Skeletal muscle cell (primary cell): ENCODE measurements at regions not wholly inside any gene's neighbourhood (a gene's known extent, or its start where the extent isn't known, plus 50 kb on each side); places are given as distances from the start of the nearest gene placed in this dataset.

Experiments used
- DNase-seq: peaks from one replicate; pipeline ENCODE4 v3.0.0-alpha.2; 2010; ENCODE audit warnings: low read depth
- H3K4me3 ChIP-seq: 2 replicates; pipeline ENCODE4 v1.5.1; 2011; ENCODE audit warnings: low read depth, mild to moderate bottlenecking, control low read depth, low read length, moderate library complexity

DNA sequence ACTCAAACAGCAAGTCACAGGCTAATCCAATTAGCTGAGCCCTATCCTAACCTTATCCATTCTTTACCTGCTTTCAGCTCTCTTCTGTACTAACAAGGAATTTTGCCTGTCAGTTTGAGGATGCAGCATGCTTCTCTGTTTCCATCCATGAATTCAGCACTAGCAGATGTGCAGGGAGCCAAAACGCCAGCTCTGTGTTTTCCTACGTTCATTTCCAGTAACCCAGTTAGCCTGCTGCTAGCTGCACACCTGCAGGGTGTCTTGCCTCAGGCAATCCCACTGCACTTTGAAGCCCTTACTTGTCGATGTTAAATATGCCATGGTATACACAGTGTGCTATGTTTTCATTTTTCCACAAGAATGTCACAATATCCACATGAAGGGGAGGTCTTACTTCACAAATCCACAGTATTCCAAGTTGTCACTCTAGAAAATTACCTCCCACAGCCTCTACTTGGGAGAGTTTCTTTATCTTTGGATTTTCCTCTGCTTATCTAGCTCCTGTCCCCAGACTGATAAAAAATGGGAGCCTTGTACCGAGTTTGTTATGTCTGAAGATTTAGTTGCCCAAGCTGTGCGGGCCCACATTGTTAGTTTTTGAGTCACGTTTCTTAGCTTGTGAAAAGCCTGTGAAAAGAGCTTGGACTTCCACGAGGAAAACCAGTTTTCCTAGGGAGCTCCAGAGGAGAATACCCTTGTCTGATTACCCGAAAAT is 127.6 kb upstream of the HHIP start:
- no peak for DNase-seq
- no peak overlapping the region for H3K4me3 ChIP-seq

DNA sequence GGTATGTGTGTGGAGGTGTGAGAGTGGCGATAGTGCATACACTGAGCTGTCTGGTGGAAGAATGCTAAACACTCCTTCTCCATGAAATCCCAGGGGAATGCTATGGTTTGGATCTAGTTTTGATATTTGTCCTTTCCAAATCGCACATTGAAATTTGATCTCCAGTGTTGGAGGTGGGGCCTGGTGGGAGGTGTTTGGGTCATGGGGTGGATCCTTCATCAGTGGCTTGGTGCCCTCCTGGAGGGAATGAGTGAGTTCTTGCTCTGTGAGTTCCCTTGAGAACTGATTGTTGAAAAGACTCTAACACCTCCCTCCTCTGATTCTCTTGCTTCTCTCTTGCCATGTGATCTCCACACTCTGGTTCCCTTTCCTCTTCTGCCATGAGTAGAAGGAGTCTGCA is 114.1 kb upstream of the HHIP start:
- DNase-seq: no peak
- no peak overlapping the region for H3K4me3 ChIP-seq

DNA sequence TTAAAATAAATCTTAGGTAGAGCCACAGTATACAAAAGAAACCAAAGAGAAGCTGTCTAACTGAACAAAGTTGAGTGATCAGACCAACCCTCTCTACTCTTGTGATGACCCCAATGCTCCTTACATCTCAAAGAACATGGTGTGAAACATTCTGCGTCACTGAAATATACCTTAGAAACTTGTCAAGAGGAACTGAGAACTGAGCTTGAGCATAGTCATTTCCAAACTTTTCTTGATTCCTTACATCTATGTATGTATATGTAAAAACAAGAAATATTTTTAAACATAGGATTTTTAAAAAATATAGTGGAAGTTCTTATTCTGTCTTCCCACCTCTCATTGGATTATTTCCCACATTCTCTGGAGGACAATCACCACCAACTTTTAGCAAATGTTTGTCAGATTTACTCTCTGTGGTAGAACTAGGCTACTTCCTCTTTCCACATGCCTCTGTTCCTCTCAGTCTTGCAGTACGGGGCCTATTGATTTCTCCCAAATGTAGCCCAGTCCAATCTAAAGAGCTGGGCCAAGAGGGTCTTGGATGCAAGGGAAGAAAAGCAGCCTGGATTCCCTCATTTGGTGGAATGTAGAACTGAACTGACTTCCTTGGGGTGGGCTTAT is 98.2 kb upstream of the HHIP start:
- no peak overlapping the region for H3K4me3 ChIP-seq
- no peak for DNase-seq

DNA sequence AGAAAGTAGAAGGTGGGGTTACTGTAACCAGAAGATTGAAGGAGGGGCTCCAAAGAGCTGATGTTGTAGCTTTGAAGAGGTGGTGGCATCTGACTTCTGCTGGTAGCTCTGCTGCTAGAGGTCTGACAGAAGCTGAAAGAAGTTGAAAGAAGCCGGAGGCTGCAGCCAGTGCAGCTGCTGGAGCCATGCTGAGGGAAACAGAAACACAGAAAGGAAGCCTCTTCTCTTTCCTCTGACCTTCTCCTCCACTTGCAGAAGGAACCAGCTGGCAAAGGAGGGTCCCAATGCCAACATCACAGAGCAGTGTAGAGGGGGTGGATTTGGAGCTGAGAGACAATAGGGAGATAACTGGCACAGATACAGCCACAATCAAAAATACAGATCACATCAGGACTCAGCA is 89.3 kb upstream of the HHIP start:
- no peak overlapping the region for H3K4me3 ChIP-seq
- no peak for DNase-seq

DNA sequence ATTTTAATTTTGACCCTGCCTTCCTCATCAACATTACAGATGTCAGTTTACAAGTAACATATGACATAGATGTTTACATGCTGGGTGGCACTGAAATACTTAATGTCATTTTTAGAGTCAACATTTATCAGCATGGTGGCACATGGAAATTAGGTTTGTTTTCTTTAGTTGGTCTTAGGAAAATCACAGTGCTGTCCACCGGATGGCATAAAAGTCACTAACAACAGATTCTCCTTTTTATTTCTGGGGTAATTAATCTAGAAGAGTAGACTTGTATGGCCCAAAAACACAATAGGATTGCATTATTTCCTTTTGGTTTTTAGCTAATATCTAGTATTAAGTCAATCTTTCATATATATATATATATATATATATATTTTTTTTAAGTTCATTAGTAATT is 88.6 kb upstream of the HHIP start:
- no peak for DNase-seq
- H3K4me3 ChIP-seq: no peak overlapping the region

DNA sequence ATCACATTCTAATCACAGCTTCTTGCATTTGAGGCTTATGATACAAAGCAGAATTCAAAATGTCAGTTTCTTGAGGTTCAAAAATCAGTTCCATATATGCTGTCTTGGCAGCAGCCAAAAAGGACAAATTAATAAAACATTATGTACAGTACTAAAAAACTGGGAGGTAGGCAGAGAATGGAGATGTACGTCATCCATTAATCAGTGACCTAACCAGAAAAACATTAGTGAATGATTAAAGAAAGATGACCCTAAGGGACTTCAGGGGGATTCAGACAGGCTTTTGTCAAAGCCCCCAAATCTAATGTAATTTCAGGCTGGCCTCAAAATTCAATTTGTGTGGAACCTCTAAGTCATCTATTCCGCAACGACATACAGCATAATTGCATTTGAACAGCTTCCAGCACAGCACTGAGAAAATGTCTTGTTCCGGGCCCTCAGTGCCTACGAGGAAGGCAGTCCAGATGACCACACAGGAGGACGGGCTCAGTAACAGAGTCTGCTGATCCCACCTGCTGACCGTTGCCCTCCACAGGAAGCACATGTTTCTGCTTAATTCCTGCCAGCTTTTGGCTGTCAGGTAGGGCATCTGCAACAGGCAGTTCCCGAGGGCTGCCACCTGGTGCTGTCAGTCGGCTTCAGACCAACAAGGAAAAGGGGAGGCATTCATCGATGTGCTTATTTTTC is 83.8 kb upstream of the HHIP start:
- no peak for DNase-seq
- H3K4me3 ChIP-seq: no peak overlapping the region

DNA sequence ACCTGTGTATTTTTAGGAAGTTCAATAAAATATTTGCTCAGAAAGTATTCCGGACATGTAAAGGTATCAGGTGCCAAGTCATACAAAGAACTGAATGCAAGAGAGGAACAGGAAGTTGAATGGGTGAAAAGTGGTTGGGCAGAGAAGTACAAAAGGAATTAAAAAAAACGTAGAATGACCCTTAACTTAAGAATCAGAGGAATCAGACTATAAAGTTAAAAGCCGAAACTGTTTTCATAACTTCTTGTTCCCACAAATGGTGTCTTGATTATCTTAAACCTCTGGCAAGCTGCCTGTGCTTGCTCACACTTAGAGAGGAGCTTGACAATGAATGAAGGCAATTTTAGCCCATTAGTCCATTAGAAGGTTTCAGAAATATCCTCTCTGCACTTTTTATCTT is 81.6 kb upstream of the HHIP start:
- DNase-seq: no peak
- H3K4me3 ChIP-seq: no peak overlapping the region

DNA sequence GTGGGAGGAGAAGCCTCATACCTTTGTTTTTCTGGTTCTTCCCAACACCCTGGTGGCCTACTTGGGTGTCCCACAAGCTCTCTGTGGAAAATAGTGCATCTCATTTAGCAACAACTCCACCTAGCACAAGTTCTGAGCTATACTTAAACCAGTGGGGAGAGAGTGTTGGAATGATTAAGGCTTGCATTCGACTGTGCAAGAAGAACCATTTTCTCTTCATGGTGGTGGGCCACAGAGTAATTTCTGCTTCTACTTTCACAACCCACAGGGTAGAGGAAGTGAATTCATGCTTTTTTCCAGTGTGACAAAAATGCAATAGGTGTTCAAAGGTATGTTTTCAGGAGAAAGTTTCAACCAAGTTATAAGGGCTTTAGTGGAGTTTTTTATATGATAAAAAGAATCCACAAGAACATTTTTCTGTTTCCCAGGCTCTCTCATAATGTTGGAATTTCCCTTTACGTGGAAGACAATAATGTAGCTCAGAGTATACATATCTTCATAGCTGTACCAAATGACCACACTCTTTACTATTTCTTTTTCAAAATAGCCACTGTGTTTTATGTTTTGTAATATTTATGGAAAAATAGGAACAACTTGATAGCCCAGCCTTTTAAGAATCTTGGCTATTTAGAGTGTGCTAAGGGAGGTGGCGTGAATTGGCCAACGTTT is 80.3 kb upstream of the HHIP start:
- H3K4me3 ChIP-seq: no peak overlapping the region
- DNase-seq: no peak

DNA sequence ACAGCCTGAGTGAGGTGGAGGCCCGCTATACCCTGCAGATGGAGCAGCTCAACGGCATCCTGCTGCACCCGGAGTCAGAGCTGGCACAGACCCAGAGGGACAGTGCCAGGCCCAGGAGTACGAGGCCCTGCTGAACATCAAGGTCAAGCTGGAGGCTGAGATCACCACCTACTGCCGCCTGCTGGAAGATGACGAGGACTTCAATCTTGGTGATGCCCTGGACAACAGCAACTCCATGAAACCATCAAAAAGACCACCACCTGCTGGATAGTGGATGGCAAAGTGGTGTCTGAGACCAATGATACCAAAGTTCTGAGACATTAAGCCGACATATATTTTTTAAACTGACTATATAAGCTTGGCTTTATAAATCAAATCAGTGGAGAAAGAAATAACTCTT is 73.3 kb upstream of the HHIP start:
- no peak overlapping the region for H3K4me3 ChIP-seq
- DNase-seq: no peak

DNA sequence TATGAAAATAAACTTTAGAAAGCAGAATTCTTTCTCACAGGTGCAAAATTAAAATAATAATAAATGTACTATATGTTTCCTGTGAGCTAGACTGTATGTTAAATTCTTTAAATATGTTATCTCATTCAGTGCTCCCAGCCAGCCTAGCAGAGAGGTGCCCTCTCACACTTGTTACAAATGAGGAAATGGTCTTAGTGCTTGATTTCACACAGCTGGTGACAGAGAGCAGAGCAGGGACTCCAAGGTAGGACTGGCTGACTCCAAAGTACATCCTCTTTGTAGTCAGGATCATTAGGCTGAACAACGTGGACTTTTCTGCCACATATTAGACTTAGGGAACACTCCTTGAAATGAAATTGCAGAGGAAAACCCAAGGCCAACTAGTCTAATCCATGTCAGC is 72.0 kb upstream of the HHIP start:
- no peak overlapping the region for H3K4me3 ChIP-seq
- DNase-seq: no peak

DNA sequence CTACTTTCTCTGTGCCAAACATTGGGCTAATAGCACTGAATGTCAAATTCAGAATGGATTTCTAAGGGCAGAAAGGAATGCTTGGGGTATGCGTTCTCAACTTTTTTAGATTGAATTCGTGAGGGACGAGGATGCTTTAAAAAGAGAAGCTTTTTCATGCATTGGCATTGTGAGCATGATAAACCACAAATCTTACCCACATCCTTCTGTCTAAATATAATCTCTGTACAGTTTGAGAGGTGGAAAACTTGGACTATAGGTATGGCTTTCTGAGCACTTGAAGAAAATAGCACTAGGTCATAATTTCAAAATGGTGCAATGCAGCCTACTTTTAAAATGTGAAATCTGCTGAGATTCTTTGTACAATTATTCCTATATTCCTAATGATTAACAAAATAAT is 71.4 kb upstream of the HHIP start:
- no peak for DNase-seq
- no peak overlapping the region for H3K4me3 ChIP-seq

DNA sequence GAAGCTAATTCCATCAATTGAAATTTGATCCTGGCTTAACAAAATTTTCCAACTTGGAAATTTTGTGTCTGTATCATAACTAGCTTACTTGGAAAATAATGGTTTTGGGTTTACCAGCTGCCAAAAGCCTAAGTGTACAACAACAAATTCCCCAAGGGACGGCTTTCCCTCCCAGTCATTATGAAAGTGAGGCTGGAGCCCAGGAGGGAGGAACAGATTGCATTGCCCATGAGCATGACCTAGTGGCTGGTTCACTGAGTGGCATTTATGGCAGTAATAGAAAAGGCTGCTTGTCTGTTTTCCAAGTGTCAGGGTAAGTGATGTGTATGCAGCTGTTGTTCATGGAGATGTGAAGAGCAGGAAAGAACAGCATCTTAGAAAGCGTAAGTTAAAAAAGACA is 70.8 kb upstream of the HHIP start:
- DNase-seq: no peak
- H3K4me3 ChIP-seq: no peak overlapping the region

DNA sequence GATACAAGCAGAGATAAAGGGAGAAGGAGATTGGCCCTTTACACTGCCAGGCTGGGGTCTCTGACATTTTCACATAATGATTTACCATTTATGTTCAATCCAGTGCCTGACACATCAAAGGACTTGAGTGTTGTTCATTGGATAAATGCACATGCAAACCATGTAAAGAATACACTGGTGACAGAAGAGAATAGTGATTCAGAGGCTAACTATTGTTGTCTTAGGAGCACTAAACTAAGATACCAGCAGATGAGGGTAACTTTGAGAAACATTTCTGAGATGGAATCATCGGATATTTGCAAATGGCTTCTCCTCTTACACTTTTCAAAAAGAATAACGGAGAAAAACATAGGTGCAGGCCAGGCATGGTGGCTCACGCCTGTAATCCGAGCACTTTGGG is 67.3 kb upstream of the HHIP start:
- no peak for DNase-seq

DNA sequence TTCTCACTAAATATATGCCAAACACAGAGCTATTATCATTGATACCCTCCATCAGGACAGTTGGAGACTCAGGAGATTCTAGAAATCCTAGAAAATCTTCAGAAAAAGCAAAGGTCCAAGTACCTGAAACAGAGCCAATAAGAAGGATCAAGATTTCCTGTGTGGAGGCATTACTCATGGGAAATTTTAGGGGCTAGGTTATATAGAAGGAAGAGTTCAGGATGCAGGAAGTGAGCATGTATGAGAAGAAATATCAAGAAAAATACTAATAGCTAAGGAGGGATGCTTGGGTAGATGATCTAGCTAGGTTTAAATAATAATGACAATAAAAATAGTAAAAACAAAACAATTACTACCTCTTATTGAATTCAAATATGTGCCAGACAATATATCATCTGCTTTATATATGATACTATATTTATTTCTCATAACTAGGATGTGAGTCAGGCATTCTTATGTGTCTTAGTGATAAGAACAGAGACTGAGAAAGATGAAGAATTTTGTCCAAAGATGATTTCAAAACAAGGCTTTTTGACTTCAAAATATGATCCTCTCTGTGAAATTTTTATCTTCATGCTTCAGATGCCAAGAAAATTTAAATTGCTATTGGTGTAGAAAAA is 66.4 kb upstream of the HHIP start:
- H3K4me3 ChIP-seq: no peak overlapping the region
- no peak for DNase-seq

More for the DNA sequence above, 67.3 kb upstream of the HHIP start:
- no peak overlapping the region for H3K4me3 ChIP-seq

DNA sequence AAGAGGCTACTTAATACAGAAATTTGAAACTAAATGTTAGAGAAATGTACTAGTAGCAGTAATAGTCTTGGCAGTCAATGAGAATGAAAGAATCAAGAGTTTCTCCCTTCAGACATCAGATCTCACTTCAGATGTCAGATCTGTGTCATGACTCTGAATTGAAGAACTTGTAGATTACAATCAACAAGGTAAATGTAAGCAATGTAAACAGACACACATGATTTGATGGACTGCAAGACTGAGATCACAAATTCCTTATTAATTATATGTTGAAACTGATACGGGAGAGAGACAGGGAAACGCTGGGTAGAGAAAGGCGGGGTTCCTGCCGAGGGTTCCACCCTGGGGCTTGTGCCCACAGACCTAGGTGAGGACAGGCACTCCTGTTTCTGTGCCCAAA is 65.5 kb upstream of the HHIP start:
- no peak overlapping the region for H3K4me3 ChIP-seq
- DNase-seq: no peak

DNA sequence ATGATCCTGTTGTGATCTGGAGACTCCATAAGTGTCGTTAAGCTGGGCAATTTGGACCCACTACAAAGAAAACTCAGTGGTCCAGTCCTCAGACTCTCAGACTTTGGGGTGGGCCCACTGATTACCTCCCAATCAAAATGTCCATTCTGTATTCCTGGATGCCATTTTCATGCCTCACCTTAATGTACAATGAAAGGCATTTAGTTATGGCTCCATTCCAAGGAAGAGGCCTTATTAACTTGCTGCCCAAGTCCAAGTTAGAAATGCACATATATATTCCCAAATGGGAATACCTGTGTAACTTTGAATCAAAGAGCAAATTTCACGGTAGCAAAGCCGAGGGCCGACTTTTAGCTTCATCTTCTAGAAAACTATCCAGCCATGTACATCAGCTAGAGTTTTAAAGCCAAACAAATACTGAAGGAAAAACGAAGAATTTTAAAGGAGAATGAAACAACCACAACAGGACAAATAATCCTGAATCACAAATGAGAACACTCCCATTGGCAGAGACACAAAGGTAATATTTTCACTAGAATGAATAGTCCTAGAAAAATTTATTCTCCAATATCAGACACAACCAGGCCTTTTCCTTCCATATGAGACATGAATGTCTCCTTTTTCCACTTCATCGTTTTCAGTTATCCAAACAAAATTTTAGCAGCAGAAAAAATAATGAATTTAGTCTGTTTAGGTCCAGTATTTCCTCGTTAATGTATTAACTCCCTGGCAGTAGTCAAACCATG is 63.7 kb upstream of the HHIP start:
- H3K4me3 ChIP-seq: no peak overlapping the region
- no peak for DNase-seq

DNA sequence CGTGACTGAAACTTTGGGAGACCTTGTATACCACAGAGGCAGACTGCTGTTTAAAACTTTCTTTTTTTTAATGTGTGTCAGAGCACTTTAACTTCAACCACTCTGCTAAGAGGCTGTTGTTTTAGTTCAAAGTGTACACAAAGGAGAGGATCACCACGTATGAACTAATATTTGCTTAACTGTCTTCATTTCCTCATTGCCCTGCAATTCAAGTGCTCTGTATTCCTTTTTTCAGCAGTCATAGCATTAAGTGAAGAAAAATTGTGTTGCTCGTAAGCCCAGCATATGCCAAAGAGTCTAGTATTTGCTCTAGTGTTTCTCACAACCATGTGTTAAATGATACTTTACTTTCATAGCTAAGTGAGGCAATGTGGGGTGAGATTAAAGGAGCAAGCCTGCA is 63.0 kb upstream of the HHIP start:
- no peak for DNase-seq
- H3K4me3 ChIP-seq: no peak overlapping the region

DNA sequence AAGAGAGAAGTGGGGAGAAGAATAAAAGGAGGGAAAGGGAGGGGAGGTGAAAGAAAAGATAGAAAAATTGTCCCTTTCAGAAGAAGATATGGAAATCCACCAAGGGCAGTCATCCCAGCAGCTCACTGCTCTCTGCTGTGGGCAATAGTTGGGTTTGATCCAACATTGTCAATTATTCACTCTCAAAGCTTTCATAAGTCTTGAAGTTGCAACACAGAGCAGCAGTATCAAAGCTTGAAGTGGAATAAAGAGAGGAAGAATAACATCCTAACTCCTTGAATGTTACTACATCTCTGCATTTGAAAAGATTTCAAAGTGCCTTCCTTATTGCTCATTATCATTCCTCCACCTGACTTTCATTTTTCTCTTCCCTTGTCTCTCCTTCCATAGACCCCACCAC is 62.3 kb upstream of the HHIP start:
- H3K4me3 ChIP-seq: no peak overlapping the region
- peak; percentile 69 for DNase-seq

DNA sequence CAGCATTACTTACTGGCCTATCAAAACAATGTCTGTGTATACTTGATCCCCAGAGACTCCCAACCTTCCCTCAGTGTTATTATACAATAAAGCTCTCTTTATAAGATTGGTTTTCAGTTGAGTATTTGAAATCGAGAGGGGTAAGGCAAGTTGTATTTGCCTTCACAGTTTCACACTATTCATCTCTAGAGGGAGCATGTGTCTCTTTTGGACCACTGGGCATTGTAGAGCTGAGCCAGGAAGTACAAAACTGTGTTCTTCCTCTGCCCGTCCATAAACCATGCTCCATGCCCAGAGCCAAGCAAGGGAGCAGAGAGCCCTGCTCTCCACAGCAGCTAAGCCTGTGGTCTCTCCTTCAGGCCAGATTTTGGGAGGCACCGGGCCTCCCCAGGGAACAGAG is 61.5 kb upstream of the HHIP start:
- DNase-seq: no peak
- H3K4me3 ChIP-seq: no peak overlapping the region
